ENCODE measurements at regions not wholly inside any gene's neighbourhood (a gene's known extent, or its start where the extent isn't known, plus 50 kb on each side); places are given as distances from the start of the nearest gene placed in this dataset.

GRCh38 chr12:46449856-46450255 lies 77.3 kb upstream of the SLC38A2 start:
- no peak for DNase-seq (ENCODE audit: low spot score)

- DNase-seq (ENCODE audit: low spot score), result no peak
These were observed 76.7 kb upstream of the SLC38A2 start for GRCh38 chr12:46449316-46449715.

GRCh38 chr12:46446645-46447044 lies 74.1 kb upstream of the SLC38A2 start:
- DNase-seq (ENCODE audit: low spot score), result no peak

GRCh38 chr12:46445551-46446235 lies 73.1 kb upstream of the SLC38A2 start:
- DNase-seq (ENCODE audit: low spot score), result no peak

GRCh38 chr12:46445093-46445492 lies 72.5 kb upstream of the SLC38A2 start:
- no peak for DNase-seq (ENCODE audit: low spot score)

GRCh38 chr12:46443594-46444263 lies 71.2 kb upstream of the SLC38A2 start:
- DNase-seq (ENCODE audit: low spot score), result no peak

GRCh38 chr12:46442738-46443137 lies 70.2 kb upstream of the SLC38A2 start:
- DNase-seq (ENCODE audit: low spot score), result no peak

- no peak for DNase-seq (ENCODE audit: low spot score)
These were observed 69.7 kb upstream of the SLC38A2 start for GRCh38 chr12:46442239-46442638.

- DNase-seq (ENCODE audit: low spot score), result no peak
These were observed 67.4 kb upstream of the SLC38A2 start for GRCh38 chr12:46439793-46440511.

GRCh38 chr12:46438719-46439319 lies 66.2 kb upstream of the SLC38A2 start:
- DNase-seq (ENCODE audit: low spot score), result no peak

GRCh38 chr12:46438256-46438655 lies 65.7 kb upstream of the SLC38A2 start:
- DNase-seq (ENCODE audit: low spot score), result no peak

- DNase-seq (ENCODE audit: low spot score), result no peak
These were observed 64.9 kb upstream of the SLC38A2 start for GRCh38 chr12:46437469-46437868.

- DNase-seq (ENCODE audit: low spot score), result no peak
These were observed 64.2 kb upstream of the SLC38A2 start for GRCh38 chr12:46436747-46437146.

- DNase-seq (ENCODE audit: low spot score), result no peak
These were observed 63.1 kb upstream of the SLC38A2 start for GRCh38 chr12:46435625-46436024.

- DNase-seq (ENCODE audit: low spot score), result no peak
These were observed 62.5 kb upstream of the SLC38A2 start for GRCh38 chr12:46435029-46435428.

- DNase-seq (ENCODE audit: low spot score), result no peak
These were observed 61.3 kb upstream of the SLC38A2 start for GRCh38 chr12:46433829-46434228.

GRCh38 chr12:46432325-46432724 lies 59.8 kb upstream of the SLC38A2 start:
- DNase-seq (ENCODE audit: low spot score), result no peak

- no peak for DNase-seq (ENCODE audit: low spot score)
These were observed 57.9 kb upstream of the SLC38A2 start for GRCh38 chr12:46430340-46430948.
